ENCODE measurements at regions not wholly inside any gene's neighbourhood (a gene's known extent, or its start where the extent isn't known, plus 50 kb on each side); places are given as distances from the start of the nearest gene placed in this dataset.

DNA sequence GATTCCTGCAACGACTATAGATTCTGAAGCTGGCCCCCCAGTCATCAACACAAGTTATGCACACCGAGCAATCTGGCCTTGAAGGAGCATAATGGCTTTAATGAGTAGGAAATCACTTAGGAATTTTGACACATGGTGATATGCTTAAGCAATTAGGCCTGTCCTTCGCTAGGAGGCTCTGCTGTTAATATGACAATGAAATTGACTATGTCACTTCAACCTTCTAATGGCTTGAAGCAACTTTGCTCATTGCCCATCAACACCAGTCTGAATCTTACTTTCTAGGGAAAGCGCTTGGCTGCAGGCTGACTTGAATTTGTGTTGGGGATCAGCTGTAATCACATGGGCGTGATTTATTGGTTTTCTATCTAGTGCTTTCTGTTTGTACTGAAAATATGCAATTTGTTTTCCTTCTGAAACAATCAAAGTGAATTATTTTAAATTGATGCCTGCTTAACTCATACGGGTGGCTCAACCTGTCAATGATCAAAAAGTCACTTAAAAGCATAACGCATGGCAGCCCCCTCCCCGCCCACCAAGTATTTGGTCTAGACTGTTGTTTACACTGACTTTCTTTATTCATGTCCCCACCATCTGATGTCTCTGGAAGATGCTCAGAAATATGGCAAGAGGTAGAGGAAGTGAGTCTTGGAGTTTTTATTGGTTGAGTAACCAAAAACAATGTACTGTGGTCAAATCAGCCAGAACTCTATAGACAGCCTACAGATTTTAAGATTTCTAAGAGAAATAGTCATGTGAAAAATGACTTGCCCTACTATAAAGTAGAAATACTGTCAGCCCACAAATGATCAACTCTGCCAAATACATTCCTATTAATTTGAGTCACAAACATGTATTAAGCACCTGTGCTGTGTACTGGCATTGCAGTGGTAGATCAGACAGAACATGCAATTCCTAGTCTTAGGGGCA is 344.9 kb downstream of the RBM43 start:
- Histone ChIP-seq H4K8ac (replicated peaks; ENCODE audit: insufficient read length, low read depth, low read length) (no peak overlapping the region), H3K9ac (ENCODE audit: extremely low read depth, insufficient read length, low read length) (no peak overlapping the region), H3K23me2 (ENCODE audit: insufficient read length, low read depth, low read length, poor library complexity, severe bottlenecking) (no peaks in the 10 kb centered on the region), H2AFZ (ENCODE audit: low read length) (no peak overlapping the region), H3T11ph (ENCODE audit: low read length) (no peak overlapping the region), H2BK12ac (ENCODE audit: insufficient read length, low read depth, low read length) (no peak overlapping the region), H3K27me3 (ENCODE audit: insufficient read depth, low read length) (no peaks in the 10 kb centered on the region), H2BK120ac (ENCODE audit: low read depth, low read length, poor library complexity, severe bottlenecking) (no peak overlapping the region), H3K56ac (ENCODE audit: insufficient read length, low read depth, low read length) (no peak overlapping the region), H3K23ac (ENCODE audit: insufficient read length, low read depth, low read length) (no peak overlapping the region), H3K79me2 (ENCODE audit: insufficient read depth, low read length) (no peaks in the 10 kb centered on the region), H3K4ac (ENCODE audit: low read depth, low read length) (no peak overlapping the region), H3K14ac (ENCODE audit: insufficient read depth, low read length) (no peak overlapping the region), H4K20me1 (ENCODE audit: control insufficient read depth, insufficient read depth, insufficient read length) (no peaks in the 10 kb centered on the region), H2BK5ac (ENCODE audit: insufficient read length, low read length) (no peak overlapping the region), H3K18ac (ENCODE audit: insufficient read length, low read depth, low read length) (no peak overlapping the region), H4K5ac (ENCODE audit: insufficient read length, low read depth, low read length) (no peak overlapping the region), H3K27ac (ENCODE audit: insufficient read length, low read depth, low read length) (no peak overlapping the region), H3K79me1 (ENCODE audit: insufficient read depth, low read depth, low read length, poor library complexity, severe bottlenecking) (no peaks in the 10 kb centered on the region), H2BK15ac (ENCODE audit: low read depth, low read length) (no peak overlapping the region), H2AK5ac (ENCODE audit: insufficient read length, low read length) (no peak overlapping the region), H3K4me1 (ENCODE audit: insufficient read depth, low read length) (no peaks in the 10 kb centered on the region), H3K4me2 (ENCODE audit: insufficient read depth, insufficient read length, low read length) (no peak overlapping the region), H3K9me3 (ENCODE audit: control insufficient read depth, low read depth, low read length) (no peaks in the 10 kb centered on the region), H4K91ac (ENCODE audit: insufficient read length, low read depth, low read length) (no peak overlapping the region), H2BK20ac (ENCODE audit: low read depth, low read length, poor library complexity, severe bottlenecking) (no peak overlapping the region)
- Mint-ChIP-seq H3K27ac (no peak overlapping the region), H3K9me3 (no peaks in the 10 kb centered on the region; a peak in 1 of 5 replicates), H3K27me3 (ENCODE audit: low read depth) (no peaks in the 10 kb centered on the region), H3K4me1 (peaks cover 4 to 6% of the 10 kb centered on the region in 2 experiments), H3K4me3 (no peak overlapping the region), H3K36me3 (ENCODE audit: insufficient read depth in 1 of 3, low read depth in 3 of 3) (no peaks in the 10 kb centered on the region)
- TF ChIP-seq, protein P1, sequence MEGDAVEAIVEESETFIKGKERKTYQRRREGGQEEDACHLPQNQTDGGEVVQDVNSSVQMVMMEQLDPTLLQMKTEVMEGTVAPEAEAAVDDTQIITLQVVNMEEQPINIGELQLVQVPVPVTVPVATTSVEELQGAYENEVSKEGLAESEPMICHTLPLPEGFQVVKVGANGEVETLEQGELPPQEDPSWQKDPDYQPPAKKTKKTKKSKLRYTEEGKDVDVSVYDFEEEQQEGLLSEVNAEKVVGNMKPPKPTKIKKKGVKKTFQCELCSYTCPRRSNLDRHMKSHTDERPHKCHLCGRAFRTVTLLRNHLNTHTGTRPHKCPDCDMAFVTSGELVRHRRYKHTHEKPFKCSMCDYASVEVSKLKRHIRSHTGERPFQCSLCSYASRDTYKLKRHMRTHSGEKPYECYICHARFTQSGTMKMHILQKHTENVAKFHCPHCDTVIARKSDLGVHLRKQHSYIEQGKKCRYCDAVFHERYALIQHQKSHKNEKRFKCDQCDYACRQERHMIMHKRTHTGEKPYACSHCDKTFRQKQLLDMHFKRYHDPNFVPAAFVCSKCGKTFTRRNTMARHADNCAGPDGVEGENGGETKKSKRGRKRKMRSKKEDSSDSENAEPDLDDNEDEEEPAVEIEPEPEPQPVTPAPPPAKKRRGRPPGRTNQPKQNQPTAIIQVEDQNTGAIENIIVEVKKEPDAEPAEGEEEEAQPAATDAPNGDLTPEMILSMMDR (conservative IDR thresholded peaks at IDR 0.05), result no peak
- no CpG with 5 or more reads among the region's 8 CpGs for WGBS (ENCODE audit: extremely low coverage, insufficient read length, low lambda C conversion rate)
- no peak for DNase-seq

Data from H9 (cell line).